Tongue (tissue), 1 donor: ENCODE measurements at regions not wholly inside any gene's neighbourhood (a gene's known extent, or its start where the extent isn't known, plus 50 kb on each side); places are given as distances from the start of the nearest gene placed in this dataset.
"Not testable (repeated sequence)": the region's sequence is repeated elsewhere in the genome, so short reads cannot be mapped to it uniquely, and the experiment has no call there.

Source experiments
- DNase-seq: peaks from one replicate; pipeline ENCODE4 v3.0.0-alpha.2; 2015

DNA sequence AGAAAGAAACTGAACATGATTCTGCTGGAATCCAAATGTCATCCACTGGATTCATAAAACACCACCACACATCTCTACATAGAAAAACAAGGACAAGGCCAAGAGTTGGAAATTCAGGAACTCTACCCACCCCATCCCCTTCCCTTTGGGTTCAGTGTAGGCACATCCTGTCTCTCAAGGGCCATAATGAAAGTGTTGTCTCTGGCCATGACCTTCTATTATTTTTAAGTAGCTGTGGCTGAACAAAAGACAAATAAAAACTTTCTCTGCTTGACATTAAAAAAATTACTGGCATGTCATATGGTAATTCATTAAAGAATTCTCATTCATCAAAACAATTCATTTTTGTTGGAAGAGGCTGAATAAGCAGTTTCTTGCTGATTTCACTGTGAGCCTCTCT lies 54.9 kb upstream of the ZBTB18 start:
- DNase-seq: no peak

DNA sequence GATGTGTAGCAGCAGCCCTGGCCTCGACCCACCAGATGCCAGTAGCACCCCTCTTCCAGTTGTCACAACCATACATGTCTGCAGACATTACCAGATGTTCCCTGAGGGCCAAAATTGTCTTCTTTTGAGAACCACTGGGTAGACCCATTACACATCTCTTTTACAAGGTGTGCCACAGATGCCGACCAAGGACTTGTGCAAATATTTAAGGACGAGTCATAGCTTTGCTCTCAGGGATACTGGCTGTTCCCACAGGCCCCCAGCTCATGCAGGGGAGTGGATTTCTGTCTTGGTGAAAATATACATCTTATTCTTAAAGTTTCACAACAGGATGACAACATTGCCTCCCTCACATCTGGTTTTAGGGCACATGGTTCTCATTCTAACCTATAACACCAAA lies 59.4 kb upstream of the ZBTB18 start:
- DNase-seq: no peak

DNA sequence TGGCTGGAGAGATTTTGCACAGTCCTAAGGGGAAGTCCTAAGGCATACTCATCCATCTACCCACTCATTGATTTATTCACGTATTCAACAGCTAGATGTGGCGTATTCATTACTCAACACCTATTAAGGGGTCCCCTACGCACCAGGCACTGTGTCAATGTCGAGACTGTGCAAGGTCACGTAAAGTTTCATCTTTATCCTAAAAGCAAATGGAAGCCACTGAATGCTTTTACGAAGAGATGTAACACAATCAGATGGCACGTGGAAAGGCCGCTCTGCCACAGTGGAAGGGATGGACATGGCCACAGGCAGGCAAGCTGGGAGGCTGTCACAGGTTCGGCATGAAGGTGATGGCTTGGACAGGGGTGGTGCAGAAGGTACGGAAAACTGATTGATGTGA lies 66.3 kb upstream of the ZBTB18 start:
- no peak for DNase-seq

DNA sequence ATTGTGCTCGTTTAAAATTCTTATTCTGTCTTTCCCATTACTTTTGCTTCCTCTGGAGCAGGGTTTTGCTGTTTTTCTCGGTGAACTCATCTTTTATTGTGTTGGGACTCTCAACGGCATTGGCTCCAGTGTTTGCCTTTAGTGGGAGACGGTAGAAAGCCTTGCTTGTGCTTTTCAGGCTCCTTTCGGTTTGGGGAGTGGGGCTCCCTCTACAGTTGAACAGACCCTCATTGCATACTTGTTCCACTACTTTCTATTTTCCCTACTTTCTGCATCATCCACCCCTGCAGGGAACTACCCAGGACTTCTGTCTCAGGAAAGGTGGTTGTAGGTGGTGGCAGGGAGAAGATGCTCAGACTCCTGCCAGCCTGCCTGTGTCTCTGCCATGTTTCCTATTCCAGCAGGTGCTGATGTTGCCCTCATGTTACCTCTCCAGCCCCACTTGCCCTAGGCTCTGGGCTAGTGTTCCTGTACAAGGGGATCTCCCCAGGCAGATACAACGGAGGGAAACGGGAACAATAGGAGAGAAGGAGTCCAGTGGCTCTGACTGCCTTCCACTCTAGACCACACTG lies 68.5 kb upstream of the ZBTB18 start:
- no peak for DNase-seq

DNA sequence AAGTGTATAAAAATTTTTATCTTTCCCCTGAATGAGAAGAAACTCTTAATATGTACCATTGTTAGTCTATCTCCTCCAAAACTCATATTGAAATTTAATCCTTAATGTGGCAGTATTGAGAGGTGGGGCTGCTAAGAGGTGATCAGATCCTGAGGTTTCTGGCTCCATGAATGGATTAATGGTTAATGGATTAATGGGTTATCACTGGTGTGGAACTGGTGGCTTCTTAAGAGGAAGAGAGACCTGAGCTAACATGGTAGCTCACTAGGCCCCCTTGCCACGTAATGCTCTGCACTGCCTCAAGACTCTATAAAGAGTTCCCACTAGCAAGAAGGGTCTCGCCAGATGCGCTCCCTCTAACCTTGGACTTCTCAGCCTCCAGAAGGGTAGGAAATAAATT lies 70.6 kb upstream of the ZBTB18 start:
- DNase-seq: no peak

DNA sequence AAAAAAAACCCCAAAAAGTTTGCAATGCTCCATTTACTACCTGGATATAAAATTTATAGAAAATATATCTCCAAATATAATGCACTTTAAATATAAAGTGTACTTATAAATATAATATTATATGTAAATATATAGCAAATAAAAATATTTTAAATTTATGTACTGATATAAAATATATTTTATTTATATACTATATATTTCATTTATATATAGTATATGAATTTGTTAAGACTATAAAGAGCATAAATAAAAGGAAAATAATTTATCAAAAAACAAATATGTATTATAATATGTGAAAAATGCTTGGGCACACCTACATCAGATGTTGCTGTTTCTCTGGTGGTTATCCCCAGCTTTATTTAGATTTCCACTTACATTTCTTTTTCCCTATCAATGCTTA lies 71.0 kb upstream of the ZBTB18 start:
- DNase-seq: no peak

DNA sequence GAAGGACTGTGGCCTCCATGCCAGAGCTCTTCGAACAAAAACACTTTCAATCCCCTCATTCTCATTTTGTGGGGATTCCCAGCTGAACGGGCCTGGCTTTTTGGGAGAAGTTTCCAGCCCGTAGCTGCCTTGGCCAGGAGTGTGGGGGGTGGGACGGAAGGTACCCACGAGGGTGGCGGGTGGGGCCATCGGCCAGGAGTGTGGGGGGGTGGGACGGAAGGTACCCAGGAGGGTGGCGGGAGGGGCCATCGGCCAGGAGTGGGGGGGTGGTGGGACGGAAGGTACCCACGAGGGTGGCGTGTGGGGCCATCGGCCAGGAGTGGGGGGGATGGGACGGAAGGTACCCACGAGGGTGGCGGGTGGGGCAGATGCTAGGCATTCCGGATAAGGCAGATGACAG lies 71.7 kb upstream of the ZBTB18 start:
- no peak for DNase-seq

DNA sequence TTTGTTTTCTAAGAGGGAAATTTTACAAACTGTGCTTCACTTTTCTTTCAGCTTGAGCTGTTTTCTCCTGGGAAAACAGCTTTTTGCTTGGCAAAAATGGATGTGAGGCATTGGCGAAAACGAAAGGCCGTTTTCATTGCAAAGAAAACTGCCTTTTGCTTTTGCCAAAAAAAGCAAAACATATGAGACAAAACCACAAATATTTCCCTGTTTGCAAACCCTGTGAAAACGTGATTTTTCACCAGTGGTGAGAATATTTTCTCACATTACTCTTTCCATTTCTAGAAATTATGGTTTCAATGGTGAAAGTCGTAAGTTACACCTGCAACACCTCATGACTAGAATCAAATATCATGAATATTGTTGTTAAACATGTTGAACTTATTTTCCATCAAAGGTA lies 74.0 kb upstream of the ZBTB18 start:
- DNase-seq: no peak

DNA sequence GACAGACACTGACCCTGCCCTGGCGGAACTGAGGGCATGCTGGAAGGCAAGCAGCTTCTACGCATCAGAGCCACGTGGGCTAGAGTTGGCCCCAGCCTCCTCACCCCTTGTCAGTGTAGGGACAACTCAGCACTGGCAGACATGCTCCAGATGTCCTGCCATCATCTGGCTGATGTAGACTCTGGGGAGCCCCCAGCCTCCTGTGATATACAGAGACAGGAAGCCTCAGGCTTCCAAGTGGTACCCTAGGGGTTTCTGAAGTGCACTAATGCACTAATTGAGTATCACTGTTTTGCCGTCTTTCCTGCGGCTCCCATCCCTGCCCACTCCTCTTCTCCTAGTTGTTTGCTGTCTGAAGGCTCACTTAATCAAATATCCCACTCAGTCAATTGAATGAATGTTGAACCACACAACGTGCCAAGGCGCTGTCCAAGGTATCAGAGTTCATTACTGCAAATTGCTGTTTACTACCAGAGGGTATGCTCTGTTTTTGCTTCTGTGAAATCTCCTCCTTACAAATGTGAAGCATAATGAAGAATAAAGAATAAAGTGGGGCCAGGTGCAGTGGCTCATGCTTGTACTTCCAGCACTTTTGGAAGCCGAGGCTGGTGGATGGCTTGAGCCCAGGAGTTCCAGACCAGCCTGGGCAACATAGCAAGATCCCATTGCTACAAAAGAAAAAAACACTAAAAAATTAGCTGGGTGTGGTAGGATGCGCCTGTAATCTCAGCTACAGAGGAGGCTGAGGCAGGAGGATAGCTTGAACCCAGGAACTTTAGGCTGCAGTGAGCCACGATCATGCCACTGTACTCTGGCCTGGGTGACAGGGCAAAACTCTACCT lies 76.4 kb upstream of the ZBTB18 start:
- DNase-seq: peak; percentile 64

DNA sequence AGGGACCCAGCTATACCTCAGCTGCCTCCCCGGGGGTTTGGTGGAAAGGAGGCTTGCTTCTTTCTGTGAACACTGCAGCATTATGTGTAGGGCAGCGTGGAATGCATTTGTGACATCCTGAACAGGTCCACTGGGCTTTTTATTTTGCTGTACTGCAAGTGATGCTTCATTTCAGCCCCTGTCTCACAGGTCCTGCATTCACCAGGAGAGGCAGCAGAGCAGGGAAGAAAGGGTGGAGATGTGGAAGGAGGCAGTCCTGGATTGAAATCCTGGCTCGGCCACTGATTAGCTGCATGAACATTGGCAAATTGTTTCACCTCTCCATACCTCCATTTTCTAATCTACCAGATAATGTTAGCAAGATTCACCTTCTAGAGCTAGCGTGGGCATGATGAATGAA lies 77.9 kb upstream of the ZBTB18 start:
- no peak for DNase-seq

DNA sequence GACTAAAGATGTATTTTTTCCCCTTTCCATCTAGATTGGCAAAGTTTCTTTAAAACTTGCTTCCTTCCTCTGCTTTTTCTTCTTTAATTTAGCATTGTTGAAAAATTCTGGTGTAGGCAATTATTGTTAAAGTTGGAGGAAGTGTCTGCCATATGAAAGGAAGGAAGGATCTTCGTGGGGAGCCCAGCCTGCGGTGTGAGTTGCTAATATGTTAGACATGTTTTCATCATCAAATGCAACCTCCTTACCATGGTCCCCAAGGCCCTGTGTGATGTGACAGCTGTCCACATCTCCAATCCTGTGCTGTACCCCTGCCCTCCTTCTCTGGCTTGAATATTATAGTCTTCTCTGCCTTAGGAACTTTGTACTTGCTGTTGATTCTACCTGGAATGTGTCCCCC lies 81.0 kb upstream of the ZBTB18 start:
- DNase-seq: no peak

DNA sequence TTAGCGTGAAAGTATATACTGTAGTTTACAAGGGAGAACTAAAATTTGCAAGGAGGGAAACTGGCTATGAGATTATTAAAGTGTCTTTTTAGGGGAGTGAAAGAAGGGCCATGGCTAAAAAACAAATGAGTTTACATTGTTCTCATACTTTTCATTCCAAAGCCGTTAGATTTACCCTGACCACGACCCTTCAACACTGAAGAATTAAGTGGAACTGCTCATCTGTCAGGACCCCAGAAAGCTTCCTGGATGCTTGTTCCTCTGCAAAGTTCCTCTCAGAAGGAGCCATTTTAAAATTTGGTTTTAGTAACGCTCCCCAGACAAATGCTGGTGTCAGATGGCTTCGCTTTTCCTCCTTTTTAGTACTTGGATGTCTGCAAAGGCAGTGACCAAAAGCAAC lies 82.7 kb upstream of the ZBTB18 start:
- no peak for DNase-seq

DNA sequence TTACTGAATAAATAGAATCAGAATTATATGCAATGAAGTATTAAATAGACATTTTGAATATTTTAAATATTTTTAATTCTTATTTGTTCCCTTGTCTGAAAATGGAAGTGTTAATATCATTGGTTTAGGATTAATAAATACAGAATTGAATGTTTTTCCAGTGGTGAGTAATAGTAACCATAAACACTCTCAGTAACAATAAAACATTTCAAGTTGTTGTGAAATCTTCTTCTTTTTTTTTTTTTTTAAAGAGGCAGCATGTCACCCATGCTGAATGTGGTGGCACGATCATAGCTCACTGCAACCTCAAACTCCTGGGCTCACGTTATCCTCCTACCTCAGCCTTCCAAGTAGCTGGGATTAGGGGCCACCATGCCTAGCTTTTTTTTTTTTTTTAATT lies 86.2 kb upstream of the ZBTB18 start:
- no peak for DNase-seq

DNA sequence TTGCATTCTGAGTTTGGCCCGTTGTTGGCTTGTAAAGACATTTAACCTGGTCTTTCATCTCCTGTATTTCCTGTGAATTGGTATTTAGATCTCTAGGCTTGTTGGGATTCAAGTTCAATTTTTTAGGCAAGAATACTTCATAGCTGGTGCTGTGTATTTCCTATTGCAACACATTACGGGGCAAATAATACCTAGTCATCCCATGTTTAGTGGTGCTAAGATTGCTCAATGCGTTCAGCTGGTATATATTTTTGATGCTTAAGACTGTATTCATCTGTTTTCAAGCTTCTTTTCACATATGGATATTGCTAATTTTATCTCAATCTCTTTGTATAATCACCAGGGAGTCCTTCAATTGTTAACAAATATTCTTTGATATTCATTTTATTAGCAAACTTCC lies 87.5 kb upstream of the ZBTB18 start:
- DNase-seq: no peak

DNA sequence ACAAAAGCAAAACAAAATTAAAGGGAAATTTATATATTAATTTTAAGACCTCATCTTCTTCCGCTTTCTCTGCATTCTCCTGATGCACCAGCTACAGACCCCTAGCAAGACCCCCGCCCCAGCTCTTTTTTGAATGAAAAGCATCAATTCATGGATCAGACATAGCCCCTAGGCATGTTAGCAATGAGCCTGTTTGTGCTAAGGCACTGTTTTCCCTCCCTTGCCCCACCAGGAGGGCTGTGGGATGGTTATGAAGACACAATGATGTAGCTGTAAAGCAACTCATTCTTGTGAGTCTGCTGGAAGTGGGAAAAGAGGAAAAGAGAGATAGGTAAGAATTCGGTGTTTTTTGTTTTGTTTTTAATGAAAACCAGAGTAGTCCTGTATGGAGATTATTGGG lies 88.5 kb upstream of the ZBTB18 start:
- no peak for DNase-seq

DNA sequence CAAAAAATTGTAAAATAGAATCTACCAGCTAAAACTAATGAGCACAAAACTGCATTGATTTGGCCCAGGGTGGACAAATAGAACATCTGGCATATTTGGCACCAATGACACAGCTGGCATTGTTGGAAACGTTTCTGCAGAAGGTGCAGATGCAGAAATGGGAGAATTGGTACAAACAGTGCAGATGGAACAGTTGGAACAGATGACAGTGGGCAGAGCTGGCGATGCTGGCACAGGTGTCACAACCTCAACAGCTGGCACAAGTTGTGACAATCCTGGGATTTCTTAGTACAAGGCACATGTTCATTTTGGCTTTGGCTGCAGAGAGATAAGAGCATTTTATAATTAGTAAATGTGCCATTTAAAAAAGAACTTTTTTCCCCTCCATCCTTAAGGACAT lies 91.1 kb upstream of the ZBTB18 start:
- peak; percentile 54 for DNase-seq

DNA sequence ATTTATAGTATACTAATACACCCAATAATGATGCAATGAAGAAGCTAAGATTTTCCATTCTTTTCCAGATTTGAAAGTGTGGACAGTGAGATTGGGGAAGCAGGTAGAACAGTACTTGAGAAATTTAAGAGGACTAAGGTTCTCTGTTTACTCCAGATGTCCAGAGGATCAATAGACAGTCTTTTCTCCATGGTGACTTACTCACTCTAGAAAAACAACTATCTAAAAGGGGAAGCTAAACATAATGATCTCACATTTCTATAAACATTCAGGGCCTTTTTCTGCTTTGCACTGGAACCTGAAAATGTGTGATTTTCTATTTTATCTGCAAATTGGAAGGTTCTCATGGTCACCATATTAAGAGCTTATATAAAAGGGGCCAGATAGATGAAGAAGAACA lies 93.9 kb upstream of the ZBTB18 start:
- DNase-seq: no peak

DNA sequence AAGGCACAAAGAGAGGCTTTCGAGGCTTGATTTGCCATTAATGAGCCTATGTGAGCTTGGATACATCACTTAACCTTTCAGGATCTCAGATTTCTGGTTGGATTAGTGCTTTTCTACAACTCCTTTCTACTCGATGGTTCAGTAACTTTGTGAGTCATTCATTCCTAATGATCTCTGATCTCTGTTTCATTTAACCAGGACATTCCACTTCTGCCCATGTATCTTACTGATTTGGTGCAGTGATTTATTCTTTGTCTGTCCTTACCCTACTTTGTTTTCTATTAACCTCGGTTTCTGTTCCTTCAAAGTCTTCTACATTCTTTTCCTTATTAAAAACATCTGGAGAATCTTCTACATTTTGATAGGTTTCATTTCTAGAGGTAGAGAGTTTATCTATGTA lies 94.6 kb upstream of the ZBTB18 start:
- DNase-seq: no peak

DNA sequence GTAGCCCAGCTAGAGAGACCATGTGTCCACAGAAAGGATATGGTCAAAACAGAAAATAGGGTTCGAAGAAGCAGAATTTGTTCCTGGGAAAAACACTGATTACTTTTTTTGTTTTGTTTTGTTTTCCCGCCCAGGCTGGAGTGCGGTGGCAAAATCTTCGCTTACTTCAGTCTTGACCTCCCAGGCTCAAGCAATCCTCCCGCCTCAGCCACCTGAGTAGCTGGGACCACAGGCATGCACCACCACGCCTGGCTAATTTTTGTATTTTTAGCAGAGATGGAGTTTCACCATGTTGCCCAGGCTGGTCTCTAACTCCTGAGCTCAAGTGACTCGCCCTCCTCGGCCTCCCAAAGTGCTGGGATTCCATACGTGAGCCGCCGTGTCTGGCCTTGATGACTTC lies 99.9 kb upstream of the ZBTB18 start:
- DNase-seq: not testable (repeated sequence)

DNA sequence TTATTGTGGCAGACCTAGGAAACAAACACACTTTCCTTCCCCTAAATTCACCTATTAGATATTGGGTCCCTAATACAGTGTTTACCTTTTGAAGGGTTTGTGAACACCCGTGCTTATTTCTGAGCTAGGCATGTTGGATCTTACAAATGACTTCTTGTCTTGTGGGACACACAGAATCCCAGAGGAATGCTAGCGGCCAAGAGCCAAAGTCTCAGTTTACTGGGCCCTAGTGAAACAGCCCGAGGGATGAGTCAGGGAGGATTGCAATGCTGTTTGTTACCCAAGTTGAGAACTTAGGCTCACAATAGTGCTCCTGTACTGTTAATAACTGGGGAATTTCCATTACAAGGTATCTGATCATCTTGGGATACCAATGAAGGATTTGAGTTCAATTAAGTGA lies 100.1 kb upstream of the AKT3 start:
- peak; percentile 25 for DNase-seq

DNA sequence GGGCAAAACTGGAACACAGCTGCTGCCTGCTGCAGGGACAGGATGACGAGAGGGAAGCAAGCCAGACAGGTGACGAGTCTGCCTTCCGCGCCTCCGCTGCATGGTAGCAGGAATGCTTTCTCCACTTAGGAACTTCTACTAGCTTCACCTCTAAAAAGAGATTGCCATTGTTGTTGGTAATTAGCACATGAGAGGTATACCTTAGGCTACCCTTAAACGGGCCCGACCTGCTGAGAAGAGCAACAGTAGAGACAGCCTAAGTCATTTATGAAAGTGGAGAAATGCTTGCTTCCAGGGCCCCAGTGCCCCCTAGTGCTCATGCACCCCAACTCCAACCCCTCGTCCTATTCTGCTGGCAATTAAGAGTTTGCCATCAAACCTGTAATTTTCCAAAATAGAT lies 96.9 kb upstream of the AKT3 start:
- DNase-seq: peak; percentile 21

DNA sequence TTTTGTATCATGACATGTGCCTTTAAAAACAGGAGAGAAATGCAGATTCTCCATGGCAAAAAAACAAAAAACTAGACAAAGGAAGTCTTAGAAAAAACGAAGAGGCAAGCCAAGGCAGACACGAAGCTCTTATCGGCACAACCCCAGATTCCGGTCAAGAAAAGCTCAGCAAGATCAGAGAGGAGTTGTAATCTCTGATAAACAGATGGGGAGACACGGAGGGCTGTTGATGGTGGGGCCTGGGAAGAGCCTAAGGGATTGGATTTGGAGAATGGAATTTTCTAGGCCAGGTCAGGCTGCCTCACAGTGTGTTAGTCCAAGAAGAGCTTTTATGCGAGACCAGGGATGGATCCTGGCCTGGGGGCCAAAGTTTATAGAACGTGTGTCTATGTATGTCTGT lies 96.2 kb upstream of the AKT3 start:
- no peak for DNase-seq

DNA sequence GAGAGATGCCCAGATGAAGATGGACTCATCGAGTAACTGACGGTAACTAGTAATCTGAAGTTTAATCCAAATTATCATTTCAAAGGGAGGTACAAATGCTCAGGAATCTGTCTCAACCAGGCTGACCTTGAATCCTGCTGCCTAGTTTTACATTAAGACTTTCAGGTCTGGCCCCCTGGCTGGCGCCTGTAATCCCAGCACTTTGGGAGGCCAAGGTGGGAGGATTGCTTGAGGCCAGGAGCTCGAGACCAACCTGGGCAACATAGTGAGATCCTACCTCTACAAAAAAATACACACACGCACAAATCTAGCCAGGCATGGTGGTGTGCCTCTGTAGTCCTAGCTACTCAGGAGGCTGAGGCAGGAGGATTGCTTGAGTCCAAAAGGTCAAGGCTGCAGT lies 95.7 kb upstream of the AKT3 start:
- no peak for DNase-seq

DNA sequence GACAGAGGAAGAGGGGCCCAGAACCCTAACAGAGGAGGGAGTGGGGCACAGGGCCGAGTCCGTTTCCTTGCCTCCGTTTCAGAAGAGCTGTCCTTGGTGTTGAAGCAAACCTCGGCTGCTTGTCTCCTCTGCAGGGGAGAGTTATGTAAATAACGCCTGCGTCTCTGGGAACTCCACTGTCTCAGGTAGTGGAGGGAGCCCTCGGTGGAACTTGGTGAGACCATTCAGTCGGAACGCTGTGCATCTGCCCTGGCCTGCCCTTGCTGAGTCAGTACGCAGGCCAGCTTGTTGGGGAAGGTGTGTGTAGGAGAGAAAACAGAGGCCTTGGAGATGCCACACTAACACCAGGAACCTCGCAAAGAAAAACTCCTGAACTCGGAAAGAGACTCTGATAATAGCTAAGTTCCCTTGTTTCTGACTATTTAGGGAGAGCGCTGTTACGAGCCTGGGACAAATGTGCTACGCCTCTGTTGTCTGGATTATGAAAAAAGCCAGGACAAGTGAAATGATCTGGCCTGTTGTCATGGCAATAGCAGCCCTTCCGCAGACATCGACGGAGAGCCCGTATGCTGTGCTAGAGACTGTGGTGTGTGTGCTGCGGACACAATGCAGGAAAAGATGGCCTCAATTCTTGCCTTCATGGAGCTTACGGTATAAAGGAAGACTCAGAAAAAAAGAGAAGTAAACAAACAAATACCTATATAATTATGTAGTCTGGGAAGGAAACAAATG lies 94.6 kb upstream of the AKT3 start:
- peak; percentile 44 for DNase-seq
